Keratinocyte (primary cell): ENCODE measurements at regions not wholly inside any gene's neighbourhood (a gene's known extent, or its start where the extent isn't known, plus 50 kb on each side); places are given as distances from the start of the nearest gene placed in this dataset.

Source experiments
- DNase-seq: peaks from one replicate; pipeline ENCODE4 v3.0.0-alpha.2; 2011; ENCODE audit warnings: low read depth, missing footprints, low spot score
- FAIRE-seq: peaks from 2 replicates; lab custom pipeline; 2011; peaks lifted over from hg19 to GRCh38; lab: Jason Lieb, UNC
- H2AFZ ChIP-seq: 2 replicates; pipeline ENCODE4 v1.6.0; 2012; ENCODE audit warnings: low read length, control low read depth, inconsistent platforms; ENCODE audit not compliant: control insufficient read depth
- H3K27ac ChIP-seq: 2 replicates; pipeline ENCODE4 v1.5.1; 2011; ENCODE audit warnings: low read length; ENCODE audit not compliant: control insufficient read depth, insufficient read depth
- H3K27me3 ChIP-seq: 3 replicates; pipeline ENCODE4 v1.6.0; 2011; ENCODE audit warnings: low read length; ENCODE audit not compliant: control insufficient read depth, insufficient read depth; ENCODE audit errors: extremely low read depth
- H3K36me3 ChIP-seq, 2 experiments: 2 replicates in 1 of 2; 3 replicates in 1 of 2; pipeline ENCODE4 v1.5.1; 2011; ENCODE audit warnings: low read length in 2 of 2, mild to moderate bottlenecking in 1 of 2; ENCODE audit not compliant: control insufficient read depth in 2 of 2, insufficient read depth in 2 of 2; ENCODE audit errors: extremely low read depth in 1 of 2
- H3K4me1 ChIP-seq: 3 replicates; pipeline ENCODE4 v1.5.1; 2011; ENCODE audit warnings: low read length; ENCODE audit not compliant: control insufficient read depth, insufficient read depth; ENCODE audit errors: extremely low read depth
- H3K4me2 ChIP-seq: 3 replicates; pipeline ENCODE4 v1.6.0; 2011; ENCODE audit warnings: low read depth, low read length; ENCODE audit not compliant: control insufficient read depth, insufficient read depth; ENCODE audit errors: extremely low read depth
- H3K4me3 ChIP-seq, 3 experiments: fragments of 200-600 bp in 1 of 3; sonication (generic) in 1 of 3; 2 replicates in 2 of 3; 3 replicates in 1 of 3; pipeline ENCODE4 v1.5.1; 2011 to 2016; ENCODE audit warnings: low read length in 3 of 3, mild to moderate bottlenecking in 3 of 3, control low read depth in 2 of 3, inconsistent platforms in 1 of 3, low read depth in 1 of 3, mixed read lengths in 1 of 3, mixed run types in 1 of 3, moderate library complexity in 1 of 3; ENCODE audit not compliant: control insufficient read depth in 2 of 3, insufficient read depth in 2 of 3; ENCODE audit errors: extremely low read depth in 1 of 3
- H3K79me2 ChIP-seq: 2 replicates; pipeline ENCODE4 v1.6.0; 2012; ENCODE audit warnings: low read length; ENCODE audit not compliant: control insufficient read depth, insufficient read depth
- H3K9ac ChIP-seq: 3 replicates; pipeline ENCODE4 v1.6.0; 2011; ENCODE audit warnings: low read length; ENCODE audit not compliant: control insufficient read depth, insufficient read depth; ENCODE audit errors: extremely low read depth
- H3K9me1 ChIP-seq: 3 replicates; pipeline ENCODE4 v1.6.0; 2011; ENCODE audit warnings: low read length; ENCODE audit not compliant: control insufficient read depth, insufficient read depth; ENCODE audit errors: extremely low read depth
- H3K9me3 ChIP-seq: 2 replicates; pipeline ENCODE4 v1.5.1; 2012; ENCODE audit warnings: low read depth, low read length; ENCODE audit not compliant: control insufficient read depth
- H4K20me1 ChIP-seq: 3 replicates; pipeline ENCODE4 v1.6.0; 2011; ENCODE audit warnings: low read length; ENCODE audit not compliant: control insufficient read depth, insufficient read depth; ENCODE audit errors: extremely low read depth
- CTCF ChIP-seq, 3 experiments: IDR thresholded peaks in 1 of 3; conservative IDR thresholded peaks in 1 of 3; optimal IDR thresholded peaks in 1 of 3; 2 replicates in 2 of 3; 3 replicates in 1 of 3; pipeline versions ENCODE3 to v1.5.1; 2011; ENCODE audit warnings: low read length in 3 of 3, mild to moderate bottlenecking in 3 of 3, moderate library complexity in 2 of 3, control low read depth in 1 of 3, inconsistent platforms in 1 of 3; ENCODE audit not compliant: insufficient read depth in 2 of 3; ENCODE audit errors: extremely low read depth in 1 of 3
- EZH2 ChIP-seq: IDR thresholded peaks from one replicate; pipeline ENCODE4 v1.6.1; 2012; ENCODE audit warnings: inconsistent platforms, mild to moderate bottlenecking, low read length, moderate library complexity
- dilution Hi-C: fragments of 300-500 bp; cut with MboI; formaldehyde crosslinking; loops from one replicate; pipeline ENCODE4 v1.7.0; 2020; ENCODE audit warnings: low sequenced_read_pairs; ENCODE audit not compliant: extremely low pct_ligation_motif_present

- DNase-seq (no peak), FAIRE-seq (no peak)
- Histone ChIP-seq H3K4me1 (no peaks in the 10 kb centered on the region), H3K4me2 (no peak overlapping the region), H2AFZ (no peak overlapping the region), H3K9me1 (no peaks in the 10 kb centered on the region), H3K79me2 (no peaks in the 10 kb centered on the region), H3K36me3 (no peaks in the 10 kb centered on the region), H3K9ac (no peak overlapping the region), H3K27ac (no peak overlapping the region), H3K9me3 (no peaks in the 10 kb centered on the region), H4K20me1 (no peaks in the 10 kb centered on the region), H3K27me3 (no peaks in the 10 kb centered on the region), H3K4me3 (no peak overlapping the region)
- dilution Hi-C loops, result no loop called here
- no peak for TF ChIP-seq EZH2
- no peak for TF ChIP-seq CTCF (optimal IDR thresholded peaks at IDR 0.05 in 1 of 3, IDR thresholded peaks at IDR 0.05 in 1 of 3, conservative IDR thresholded peaks at IDR 0.05 in 1 of 3; ENCODE audit: extremely low read depth in 1 of 3, insufficient read depth in 2 of 3, low read length in 3 of 3)
These were observed 257.5 kb upstream of the TCF21 start for GRCh38 chr6:133631421-133631820.

- no peaks in the 10 kb centered on the region for H3K27me3 ChIP-seq
- H3K36me3 ChIP-seq, result no peaks in the 10 kb centered on the region
- H3K9ac ChIP-seq, result no peak overlapping the region
- no peaks in the 10 kb centered on the region for H3K4me1 ChIP-seq
- H3K79me2 ChIP-seq, result no peaks in the 10 kb centered on the region
- no peak overlapping the region for H2AFZ ChIP-seq
- DNase-seq (no peak), FAIRE-seq (no peak)
- dilution Hi-C loops, result no loop called here
- TF ChIP-seq CTCF (optimal IDR thresholded peaks at IDR 0.05 in 1 of 3, IDR thresholded peaks at IDR 0.05 in 1 of 3, conservative IDR thresholded peaks at IDR 0.05 in 1 of 3; ENCODE audit: extremely low read depth in 1 of 3, insufficient read depth in 2 of 3, low read length in 3 of 3) (no peak), EZH2 (no peak)
- no peaks in the 10 kb centered on the region for H3K9me3 ChIP-seq
- no peak overlapping the region for H3K4me3 ChIP-seq
- no peak overlapping the region for H3K27ac ChIP-seq
- no peak overlapping the region for H3K4me2 ChIP-seq
- no peaks in the 10 kb centered on the region for H4K20me1 ChIP-seq
- no peaks in the 10 kb centered on the region for H3K9me1 ChIP-seq
These were observed 256.7 kb upstream of the TCF21 start for GRCh38 chr6:133632206-133632605.
